ENCODE measurements at regions not wholly inside any gene's neighbourhood (a gene's known extent, or its start where the extent isn't known, plus 50 kb on each side); places are given as distances from the start of the nearest gene placed in this dataset.

DNA sequence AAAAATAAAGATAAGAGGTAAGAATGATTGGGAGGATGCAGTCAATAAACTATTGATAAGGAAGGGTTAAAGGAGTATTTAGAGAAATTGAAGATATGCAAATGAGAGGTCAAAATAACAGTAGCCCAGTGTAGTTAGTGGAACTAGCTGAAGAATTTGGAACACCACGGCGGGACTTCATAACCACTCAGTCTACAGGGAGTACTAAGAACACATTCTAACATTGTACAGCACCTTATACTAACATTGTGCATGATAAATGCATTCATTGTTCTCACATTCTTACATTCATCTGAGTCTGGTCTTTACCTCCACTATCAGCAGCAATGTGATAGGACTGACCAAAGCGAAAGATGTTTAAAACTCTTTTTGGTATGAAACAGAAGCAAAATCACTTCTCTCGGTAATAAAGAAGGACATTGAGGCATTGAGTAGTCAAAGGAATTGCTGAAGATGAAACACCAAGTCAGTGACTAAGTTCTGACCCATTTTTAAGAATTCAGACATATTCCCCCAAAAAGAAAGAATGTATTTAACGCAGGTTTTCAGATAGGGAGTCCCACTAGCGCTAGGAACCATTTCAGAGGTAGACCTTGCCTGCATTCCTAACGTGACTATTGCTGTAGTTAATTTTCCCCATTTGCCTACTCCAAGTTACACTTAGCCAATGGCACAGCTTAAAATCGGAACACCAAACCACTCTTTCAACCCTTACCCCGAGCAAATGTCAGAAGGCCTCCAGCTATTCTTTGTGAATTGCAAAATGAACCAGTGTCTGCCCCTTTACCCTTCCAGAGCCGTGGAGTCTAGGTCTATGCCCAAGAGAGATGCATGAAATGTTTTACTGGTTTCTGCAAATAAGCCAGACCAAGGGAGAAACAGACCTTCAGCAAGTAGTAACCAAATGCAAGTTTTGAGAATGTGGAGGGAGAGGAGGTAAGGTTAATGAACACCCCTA is 108.8 kb upstream of the IRF2BP2 start:
- DNase-seq (ENCODE audit: low read depth) = no peak

- no peak for DNase-seq (ENCODE audit: low read depth)
These were observed 107.0 kb upstream of the IRF2BP2 start for GRCh38 chr1:234716908-234717375.

- no peak for DNase-seq (ENCODE audit: low read depth)
These were observed 105.5 kb upstream of the IRF2BP2 start for GRCh38 chr1:234715252-234716014.

DNA sequence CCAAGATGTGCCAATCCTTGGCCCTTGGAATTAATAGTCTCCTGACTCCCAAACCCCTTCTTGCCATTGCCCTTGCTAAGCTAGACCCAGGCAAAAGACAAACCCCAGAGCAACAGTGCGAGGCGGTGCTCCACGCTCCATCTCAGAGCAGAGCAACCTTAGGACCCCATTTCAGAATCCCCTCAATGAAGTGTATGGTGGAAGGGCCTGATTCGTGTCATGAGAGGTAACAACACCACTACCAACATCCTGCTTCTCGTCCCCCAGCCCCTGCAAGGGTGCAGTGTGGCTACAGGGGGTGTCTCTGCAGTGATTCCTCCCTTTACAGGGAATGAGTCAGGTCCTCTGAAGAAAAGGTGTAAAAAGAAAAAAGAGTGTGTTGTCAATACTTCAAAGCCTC is 103.9 kb upstream of the IRF2BP2 start:
- DNase-seq (ENCODE audit: low read depth) = no peak

DNA sequence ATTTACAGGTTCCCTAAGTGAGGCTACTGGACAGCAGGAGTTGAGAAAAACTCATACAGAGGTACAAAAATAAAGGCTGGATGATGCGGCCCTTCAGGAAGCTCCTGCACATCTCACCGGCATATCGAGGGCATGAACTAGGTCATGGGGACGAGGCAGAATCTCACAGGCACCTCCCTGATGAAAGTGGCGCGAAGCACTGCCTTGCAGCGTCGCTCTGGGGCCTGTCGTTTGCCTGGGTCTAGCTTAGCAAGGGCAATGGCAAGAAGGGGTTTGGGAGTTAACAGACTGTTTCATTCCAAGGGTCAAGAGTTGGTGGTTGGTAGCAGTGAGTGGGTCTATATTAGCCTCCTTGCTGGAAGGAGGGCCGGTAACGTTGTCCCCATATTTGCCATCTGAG is 103.5 kb upstream of the IRF2BP2 start:
- DNase-seq (ENCODE audit: low read depth) = no peak

- no peak for DNase-seq (ENCODE audit: low read depth)
These were observed 102.9 kb upstream of the IRF2BP2 start for GRCh38 chr1:234712891-234713305.

DNA sequence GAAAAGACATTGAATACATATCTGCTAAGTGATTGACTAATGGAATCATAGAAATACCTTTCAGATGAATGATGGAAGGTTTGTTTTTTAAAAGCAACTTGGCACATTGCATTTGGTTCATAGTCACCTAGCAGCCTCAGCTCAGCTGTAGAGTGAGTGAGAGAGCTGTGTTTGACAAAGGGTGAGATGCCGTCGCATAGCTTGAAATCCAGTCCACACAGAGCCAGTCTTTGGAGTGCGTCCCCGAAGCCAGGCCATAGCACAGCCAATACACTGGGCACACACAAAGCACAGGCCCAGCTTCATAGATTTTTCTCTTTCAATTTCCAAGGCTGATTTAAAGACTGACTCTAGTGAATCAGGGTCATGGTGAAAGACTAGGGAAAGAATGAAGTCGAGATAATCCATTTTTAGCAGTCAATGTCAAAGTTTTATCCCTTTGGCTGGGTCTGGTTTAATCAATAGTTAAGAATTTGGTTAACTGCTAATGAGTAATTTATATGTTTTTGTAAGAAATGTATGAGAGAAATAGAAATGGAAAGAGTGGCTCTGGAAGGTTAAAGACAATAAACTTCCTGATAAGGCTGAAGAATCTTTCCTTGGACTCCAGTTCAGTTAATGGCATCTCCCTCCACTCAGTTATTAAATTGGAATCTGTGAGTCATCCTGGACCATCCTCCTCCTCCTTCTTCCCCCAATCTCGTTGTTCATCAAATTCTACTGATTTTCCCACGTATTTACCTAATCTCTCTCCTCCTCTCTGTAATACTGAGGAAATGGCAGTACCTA is 101.2 kb upstream of the IRF2BP2 start:
- DNase-seq (ENCODE audit: low read depth) = no peak

DNA sequence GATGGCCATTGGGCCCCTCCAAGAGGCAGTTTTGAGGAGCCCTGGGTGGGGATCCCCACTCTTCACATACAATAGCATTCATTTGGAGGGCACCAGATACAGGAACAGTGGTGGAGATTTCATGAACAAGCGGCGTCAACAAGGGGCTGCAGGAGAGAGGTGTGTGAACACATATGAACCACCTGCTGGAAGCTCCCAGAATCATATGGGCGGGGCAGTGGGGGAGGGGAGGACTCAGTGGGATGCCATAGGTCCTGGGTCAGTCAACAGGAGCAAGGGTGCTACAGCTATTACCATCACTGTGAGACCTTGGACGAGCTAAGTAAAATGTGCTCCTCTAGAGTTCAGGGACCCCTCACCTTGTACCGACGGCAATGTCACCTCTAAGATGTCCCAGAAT is 100.4 kb upstream of the IRF2BP2 start:
- DNase-seq (ENCODE audit: low read depth) = no peak

DNA sequence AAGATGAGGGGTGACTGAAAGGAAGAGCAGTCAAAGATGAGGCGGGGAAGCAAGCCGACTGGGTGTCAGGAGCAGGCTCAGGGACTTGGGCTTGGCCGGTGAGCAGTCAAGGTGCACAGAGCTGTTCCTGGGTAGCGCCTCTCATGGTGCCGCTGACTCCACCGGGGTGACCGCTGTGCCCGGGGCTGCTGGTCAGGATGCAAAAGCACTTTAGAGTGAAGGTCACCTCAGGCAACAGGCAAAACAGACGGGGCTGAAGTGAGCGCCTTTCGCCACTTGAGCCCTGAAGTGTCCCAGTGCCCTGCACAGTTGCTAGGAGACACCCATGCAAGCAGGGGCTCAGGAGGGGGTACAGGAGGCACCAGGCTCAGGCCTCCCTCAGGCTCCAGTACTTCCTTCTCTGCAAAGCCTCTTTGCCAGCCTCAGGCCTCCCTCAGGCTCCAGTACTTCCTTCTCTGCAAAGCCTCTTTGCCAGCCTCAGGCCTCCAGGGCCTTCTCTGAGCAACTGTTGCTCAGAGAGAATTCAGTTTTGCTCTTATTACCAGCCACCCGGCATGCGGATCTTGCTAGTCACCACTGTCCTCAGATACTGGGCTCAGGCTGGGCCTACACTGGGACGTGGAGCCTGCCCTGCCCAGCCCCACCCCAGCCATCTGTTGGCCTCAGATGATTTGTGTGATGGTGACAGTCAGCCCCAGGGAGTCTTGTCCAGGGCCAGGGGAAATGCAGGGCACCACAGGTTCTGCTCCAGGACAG is 99.7 kb upstream of the IRF2BP2 start:
- DNase-seq (ENCODE audit: low read depth) = no peak

GRCh38 chr1:234708700-234709395 is 98.9 kb upstream of the IRF2BP2 start:
- DNase-seq (ENCODE audit: low read depth) = no peak

GRCh38 chr1:234707641-234708040 is 97.7 kb upstream of the IRF2BP2 start:
- no peak for DNase-seq (ENCODE audit: low read depth)

DNA sequence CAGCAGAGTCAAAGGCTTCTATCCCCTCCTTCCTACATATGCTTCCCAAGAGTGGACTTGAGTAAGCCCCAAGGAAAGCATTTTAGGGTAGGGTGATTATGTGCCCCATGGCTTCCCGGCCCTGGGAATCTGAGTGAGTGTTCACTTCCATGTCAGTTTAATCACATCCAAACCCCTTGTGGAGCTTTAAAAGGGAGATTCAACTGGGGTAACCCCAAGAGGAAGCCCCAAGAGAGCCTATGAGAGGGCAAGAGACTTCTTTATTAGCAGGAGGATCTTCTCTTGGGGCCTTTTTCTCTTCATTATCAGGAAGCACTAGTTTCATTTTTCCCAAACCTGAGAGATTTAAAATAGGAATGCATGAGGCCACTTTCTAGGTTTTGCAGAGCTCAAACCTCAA is 97.0 kb upstream of the IRF2BP2 start:
- no peak for DNase-seq (ENCODE audit: low read depth)

DNA sequence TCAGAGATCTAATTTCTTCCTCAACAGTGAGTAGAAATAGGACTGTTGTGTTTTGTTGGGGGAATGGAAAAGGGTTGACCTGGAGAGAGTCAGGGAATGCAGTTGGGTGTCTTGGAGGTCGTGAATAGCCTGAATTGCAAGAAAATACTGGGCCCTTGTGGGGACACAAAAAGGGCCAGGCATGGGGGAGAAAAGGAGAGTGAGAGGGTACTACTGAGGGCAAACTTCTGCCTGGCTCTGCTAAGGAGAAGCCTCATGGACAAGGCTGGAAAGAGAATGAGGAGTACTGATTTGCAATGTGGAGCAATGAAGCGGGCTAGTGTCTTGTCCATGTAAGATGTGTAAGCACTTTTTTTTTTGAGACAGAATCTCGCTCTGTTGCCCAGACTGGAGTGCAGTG is 96.2 kb upstream of the IRF2BP2 start:
- no peak for DNase-seq (ENCODE audit: low read depth)

DNA sequence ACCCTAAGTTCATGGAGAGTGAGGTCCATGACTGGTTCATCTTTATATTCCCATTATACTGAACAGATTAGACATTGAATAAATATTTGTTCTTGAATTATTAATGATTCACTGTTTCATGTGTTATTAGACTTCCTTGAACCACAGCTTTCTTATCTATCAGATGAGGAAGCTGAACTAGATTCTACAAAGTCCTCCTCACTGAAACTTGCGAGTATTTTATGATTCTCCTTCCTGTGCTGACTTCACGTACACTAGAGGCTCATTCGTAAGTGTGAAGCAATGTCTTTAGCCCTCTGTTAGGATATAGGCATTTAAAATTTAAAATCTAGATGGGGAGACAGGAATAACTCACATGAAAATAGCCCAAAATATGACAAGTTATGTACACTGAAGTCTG is 95.6 kb upstream of the IRF2BP2 start:
- no peak for DNase-seq (ENCODE audit: low read depth)

- DNase-seq (ENCODE audit: low read depth) = no peak
These were observed 94.3 kb upstream of the IRF2BP2 start for GRCh38 chr1:234704106-234704887.

GRCh38 chr1:234702342-234703000 is 92.5 kb upstream of the IRF2BP2 start:
- DNase-seq (ENCODE audit: low read depth) = no peak

GRCh38 chr1:234701737-234702341 is 91.9 kb upstream of the IRF2BP2 start:
- DNase-seq (ENCODE audit: low read depth) = no peak

DNA sequence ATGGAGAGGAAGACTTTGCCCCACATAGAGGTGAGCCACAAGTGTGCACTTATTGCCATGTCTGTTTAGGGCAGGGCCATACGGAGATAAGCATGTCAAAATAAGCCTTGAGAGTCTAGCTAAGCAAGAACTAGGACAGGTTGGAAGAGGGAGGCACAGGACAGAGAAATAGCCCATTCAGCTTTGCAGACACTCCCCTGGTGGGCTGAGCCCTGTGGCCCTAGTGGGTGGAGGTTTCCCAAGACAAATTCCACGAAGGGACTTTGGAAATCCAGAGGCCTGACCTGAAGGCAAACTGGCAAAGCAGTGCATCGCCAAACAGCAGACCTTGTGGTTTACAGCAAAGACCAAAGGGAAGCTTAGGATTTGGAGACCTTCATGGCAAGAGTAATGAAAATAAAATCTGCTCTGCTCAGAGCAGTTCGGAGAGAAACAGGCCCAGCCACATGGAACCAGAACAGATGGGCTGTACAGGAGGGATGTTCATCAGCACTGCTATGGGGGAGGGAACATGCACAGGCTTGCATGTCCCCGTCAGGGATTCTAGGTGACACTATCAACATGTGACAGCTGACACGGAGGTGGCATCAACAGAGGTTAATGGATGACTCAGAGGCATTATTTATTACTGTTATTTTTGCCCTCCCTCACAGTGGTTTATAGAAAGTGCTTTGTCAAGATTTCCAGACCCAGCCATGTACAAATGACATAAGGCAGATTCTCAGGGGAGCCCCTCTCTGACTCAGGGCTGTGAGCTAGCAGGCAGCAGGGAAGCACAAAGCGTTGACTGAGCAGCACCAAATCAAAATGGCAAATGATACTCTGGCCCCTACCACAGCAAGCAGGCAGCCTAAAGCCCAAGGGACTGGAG is 90.1 kb upstream of the IRF2BP2 start:
- no peak for DNase-seq (ENCODE audit: low read depth)
